GM18867 (cell line): ENCODE measurements at regions not wholly inside any gene's neighbourhood (a gene's known extent, or its start where the extent isn't known, plus 50 kb on each side); places are given as distances from the start of the nearest gene placed in this dataset.

Experiments
- ATAC-seq: cut with Tn5 transposase; IDR thresholded peaks from one replicate; pipeline ENCODE4 v1.9.1; 2021; ENCODE audit warnings: mild to moderate bottlenecking, moderate library complexity; ENCODE audit not compliant: unreplicated experiment

DNA sequence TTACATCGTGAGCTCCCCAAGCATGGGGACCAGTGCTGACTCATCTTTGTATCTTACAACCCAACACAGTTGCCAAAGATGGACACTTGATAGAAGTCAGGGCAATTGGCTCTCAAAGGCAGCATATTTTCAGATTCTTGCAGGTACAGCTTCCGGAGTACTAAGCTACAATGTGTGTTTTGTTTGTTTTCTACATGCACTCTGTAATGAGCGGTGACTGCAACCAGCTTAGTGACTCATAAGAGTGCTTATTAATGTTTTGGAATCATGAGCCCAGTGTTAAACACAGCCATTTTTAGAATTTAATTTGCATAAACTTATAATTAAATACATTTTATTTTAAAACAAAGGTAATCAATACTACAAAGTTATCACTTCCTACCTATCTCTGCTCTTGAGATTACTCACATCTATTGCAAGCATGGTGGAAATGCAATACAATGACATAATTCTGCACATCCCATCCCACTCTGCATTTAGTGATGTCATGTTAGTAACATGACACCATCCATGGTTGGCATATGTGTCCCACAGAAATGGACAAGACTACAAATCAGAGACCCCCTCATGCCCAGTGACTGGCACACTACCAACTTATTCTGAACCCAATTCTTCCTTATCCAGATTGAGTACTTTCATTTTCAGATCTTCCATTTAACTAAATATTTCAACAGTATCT, 399.8 kb upstream of the ST6GAL2 start:
- ATAC-seq = no peak

DNA sequence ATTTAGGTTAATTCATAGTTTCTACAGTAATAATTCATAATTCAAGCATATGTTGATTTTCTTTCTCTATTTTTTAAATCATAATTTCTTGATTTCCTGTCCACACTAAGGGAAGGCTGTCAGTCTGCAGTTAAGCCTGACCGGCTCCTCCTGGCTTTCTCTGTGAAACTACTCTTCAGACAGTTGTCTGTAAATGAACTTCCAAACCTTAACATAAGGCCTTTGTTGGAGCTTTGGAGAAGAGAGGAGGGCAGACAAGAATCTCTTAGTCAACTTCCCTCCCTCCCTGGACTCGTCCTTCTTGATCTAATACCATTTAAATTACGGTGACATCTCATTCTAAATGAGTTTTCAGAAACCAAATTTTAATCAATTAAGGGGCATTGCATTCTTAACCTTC, 404.1 kb upstream of the ST6GAL2 start:
- ATAC-seq = no peak

DNA sequence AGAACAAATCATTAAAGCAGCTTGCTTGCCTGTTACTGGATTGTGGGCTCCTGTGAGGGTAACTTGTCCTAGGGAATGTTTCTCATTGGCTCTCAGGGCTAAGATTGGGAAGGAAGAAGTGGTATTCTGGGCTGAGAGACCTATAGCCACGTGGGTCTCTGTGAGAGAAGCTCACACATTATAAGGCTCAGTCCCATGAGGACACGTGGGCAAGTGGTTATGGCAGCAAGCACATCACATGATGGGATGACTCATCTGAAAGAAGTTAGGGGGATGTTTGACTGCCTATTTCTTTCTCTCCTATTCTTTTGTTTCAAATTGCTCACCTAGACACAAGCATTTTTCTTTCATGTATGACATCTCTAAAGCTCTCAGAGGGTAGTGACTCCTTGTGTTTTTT, 418.0 kb upstream of the ST6GAL2 start:
- ATAC-seq = no peak

GRCh38 chr2:107305966-107306365, 420.0 kb upstream of the ST6GAL2 start:
- no peak for ATAC-seq

DNA sequence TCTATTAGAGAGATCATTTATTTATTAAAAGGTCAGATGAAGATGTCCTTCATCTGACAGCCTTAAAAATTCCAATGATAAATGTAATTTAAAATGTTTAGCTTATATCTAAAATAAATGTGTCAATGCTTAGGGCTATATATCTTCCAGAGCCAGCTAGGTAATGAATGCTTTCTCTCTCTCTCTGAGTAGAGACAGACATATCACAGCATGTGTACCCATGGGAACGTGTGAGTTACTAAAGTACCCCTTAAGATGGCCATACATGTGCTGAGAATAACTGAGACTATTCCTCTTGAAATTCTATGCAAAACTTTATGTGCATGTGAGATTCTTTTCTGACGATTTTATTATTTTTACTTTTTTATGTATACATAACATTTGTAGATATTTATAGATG, 420.9 kb upstream of the ST6GAL2 start:
- no peak for ATAC-seq

DNA sequence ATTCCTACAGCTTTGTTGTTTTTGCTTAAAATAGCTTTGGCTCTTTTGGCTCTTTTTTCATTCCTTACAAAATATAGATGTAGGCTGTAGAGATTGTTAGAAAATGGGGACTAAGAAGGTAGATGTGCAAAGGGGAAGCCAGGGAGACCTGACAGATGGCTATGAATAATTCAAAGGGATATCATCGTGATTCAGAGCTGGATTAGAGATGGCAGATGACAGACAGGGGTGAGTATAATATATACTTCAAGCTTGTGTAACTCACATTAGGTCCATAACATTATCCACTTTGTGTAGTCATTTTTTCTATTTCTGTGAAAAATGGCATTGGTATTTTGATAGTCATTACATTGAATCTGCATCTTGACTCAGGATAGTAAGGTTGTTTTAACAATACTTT, 422.9 kb upstream of the ST6GAL2 start:
- no peak for ATAC-seq

GRCh38 chr2:107312240-107312639, 426.3 kb upstream of the ST6GAL2 start:
- ATAC-seq = no peak

DNA sequence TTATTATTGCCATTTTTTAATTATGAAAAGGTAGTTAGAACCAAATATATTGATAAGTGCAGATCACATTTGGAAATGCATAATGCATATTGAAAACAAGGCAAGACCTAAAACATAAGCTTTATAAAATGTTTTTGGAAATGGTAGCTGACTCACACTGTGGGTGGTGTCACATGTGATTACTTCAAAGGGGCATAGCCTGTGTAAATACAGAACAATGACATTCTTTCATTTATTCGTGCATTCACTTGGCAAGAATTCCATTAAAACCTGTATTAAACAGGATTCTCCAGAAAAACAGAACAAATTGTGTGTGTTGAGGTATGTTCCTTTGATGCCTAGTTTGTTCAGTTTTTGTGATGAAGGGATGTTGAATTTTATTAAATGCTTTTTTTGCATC, 427.3 kb upstream of the ST6GAL2 start:
- ATAC-seq = no peak

GRCh38 chr2:107320881-107321280, 434.9 kb upstream of the ST6GAL2 start:
- ATAC-seq = no peak

DNA sequence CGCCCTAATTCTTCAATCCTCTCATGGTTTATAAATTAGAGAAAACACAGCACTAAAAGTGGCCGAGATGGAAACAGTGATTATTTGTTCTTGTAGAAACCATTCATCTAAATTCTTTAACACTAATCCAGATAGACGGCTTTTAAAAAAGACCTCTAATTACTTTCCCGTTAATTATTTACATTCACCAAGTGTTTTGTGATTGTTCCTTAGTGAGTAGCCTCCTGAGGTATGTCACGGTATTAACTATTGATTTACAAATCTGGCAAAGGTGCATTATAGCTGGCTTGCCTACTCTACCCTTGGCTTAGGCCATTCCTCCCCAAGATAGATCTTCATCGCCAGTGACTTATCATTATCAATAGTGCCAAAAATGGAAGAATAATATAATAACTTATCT, 436.4 kb upstream of the ST6GAL2 start:
- ATAC-seq = no peak

DNA sequence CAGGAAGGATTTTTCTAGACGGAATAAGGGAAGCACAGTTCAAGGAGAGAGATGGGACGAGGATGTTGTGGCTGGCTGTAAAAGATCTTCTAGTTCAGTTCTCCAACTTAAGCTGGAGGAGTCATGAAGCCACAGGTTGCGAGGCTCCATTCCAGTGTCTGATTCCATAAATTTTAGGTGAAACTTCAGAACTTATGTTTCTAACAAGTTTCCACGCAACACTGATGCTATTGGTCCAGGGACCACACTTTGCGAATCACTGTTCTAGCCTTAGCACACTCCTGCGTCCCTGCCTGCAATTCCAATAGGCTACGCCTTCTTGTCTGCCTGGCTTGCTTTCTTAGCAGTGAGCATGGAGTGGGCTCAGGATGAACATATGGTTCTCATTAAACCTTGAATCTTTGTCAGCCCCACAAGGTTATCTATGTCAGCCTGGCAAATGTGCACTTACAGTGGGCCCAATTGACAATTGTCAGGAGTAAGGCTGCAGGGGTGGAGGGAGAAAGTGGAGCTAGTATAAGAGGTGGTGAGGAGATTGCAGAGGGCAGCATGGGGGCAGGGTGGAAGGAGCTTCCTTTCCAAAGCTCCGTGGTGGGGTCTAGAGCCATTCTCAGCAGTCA, 438.1 kb upstream of the ST6GAL2 start:
- no peak for ATAC-seq

DNA sequence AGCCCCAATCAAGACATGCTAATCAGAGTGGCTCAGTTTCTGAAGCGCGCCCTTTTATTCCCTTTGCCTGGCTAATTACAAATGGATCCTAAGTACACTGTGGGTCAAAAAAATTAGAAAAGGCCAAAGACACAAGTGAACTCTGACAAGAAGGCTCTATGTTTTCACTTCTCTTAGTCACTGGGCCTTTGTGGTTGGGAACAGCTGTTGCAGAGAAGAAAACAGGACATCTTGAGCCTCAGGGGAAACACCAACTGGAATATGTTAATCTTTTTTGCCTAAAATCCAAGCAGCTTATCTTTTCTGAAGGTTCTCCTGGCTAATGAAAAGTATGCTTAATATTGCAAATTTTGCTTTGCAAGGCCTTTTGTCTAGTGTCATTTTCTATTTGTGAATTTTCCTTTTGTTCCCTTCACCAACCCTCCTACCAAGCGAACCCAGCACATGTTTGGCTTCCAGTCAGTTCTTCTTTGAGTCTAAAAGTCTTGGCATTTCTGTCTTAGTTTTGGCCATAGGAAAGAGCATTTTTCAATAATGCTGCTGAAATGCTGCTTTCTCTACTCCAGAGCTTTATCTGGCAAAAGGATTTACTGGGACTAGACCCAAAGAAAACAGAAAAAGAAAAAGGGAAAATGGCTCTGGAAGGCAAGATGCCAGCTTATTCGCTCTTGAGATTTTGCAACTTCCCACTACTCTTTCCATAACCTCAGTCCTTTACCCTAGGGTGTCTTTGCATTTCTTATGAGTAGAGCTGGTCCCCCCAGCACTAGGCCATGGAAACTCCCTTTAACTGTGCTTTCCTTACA, 440.2 kb upstream of the ST6GAL2 start:
- no peak for ATAC-seq

- no peak for ATAC-seq
Observed at GRCh38 chr2:107334306-107334705, 448.3 kb upstream of the ST6GAL2 start.

DNA sequence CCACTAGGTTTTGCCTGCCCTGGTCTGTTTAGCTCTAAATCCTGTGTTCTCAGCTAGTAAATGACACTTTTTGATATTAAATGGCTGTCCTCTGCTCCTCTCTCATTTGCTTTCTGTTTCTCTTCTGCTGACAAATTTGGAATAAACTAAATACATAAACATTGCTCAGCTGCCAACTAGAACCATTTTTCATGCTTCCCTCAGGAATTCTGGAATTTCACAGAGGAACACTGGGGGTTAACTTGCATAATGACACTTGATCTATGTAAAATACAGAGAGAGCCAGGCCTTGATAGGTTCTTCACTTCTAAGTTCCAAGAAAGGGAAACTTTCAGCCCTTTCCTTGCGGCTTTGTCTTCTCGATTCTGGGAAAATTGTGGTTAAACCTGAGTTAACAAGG, 450.6 kb upstream of the ST6GAL2 start:
- no peak for ATAC-seq

GRCh38 chr2:107337209-107337898, 451.4 kb upstream of the ST6GAL2 start:
- no peak for ATAC-seq

GRCh38 chr2:107338059-107338458, 452.1 kb upstream of the ST6GAL2 start:
- no peak for ATAC-seq

- ATAC-seq = no peak
Observed at GRCh38 chr2:107338571-107338970, 452.6 kb upstream of the ST6GAL2 start.

GRCh38 chr2:107340955-107341354, 455.0 kb upstream of the ST6GAL2 start:
- ATAC-seq = no peak

DNA sequence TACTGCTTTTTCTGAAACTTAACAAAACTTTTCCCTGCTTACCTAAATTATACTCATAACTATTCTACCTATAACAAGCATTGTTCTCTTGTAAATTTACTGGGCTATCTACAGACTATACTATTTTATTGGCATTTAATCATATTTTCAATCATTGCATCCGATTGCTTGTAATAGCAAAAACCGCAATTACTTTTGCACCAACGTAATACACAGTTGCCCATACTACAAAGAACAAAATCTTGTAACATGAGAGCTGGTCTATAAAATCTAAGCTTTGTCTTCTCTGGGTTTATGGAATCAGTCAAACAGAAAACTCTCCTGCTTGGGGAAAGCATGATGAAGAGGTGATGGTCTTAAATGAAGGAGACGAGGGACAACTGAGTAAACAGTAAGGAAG, 463.4 kb upstream of the ST6GAL2 start:
- ATAC-seq = no peak

- ATAC-seq = no peak
Observed at GRCh38 chr2:107354175-107354574, 468.2 kb upstream of the ST6GAL2 start.

- ATAC-seq = no peak
Observed at GRCh38 chr2:107358362-107358761, 468.3 kb upstream of the RGPD4 start.

GRCh38 chr2:107359021-107359420, 467.7 kb upstream of the RGPD4 start:
- ATAC-seq = no peak
